Sigmoid colon (tissue), 4 donors: ENCODE measurements at regions not wholly inside any gene's neighbourhood (a gene's known extent, or its start where the extent isn't known, plus 50 kb on each side); places are given as distances from the start of the nearest gene placed in this dataset.

ENCODE experiments used
- CTCF ChIP-seq, 4 experiments: fragments of 450-650 bp in 3 of 4; fragments of 200-600 bp in 1 of 4; IDR thresholded peaks; one replicate each; pipeline ENCODE4 v1.5.1; 2016 to 2019; ENCODE audit warnings: antibody characterized with exemption in 4 of 4, mild to moderate bottlenecking in 3 of 4, moderate library complexity in 2 of 4
- EP300 ChIP-seq, 4 donors: sonication (generic); formaldehyde crosslinking; IDR thresholded peaks; one replicate each; pipeline ENCODE4 v1.6.1; 2017; ENCODE audit warnings: antibody characterized with exemption in 4 of 4
- POLR2A ChIP-seq, 2 donors: fragments of 450-650 bp; IDR thresholded peaks; one replicate each; pipeline ENCODE4 v1.6.1; 2016; ENCODE audit warnings: antibody characterized with exemption in 2 of 2, mild to moderate bottlenecking in 2 of 2, moderate library complexity in 2 of 2
- POLR2AphosphoS5 ChIP-seq, 4 donors: sonication (generic); formaldehyde crosslinking; IDR thresholded peaks; one replicate each; pipeline ENCODE4 v1.6.1; 2017; ENCODE audit warnings: antibody characterized with exemption in 4 of 4

GRCh38 chr7:101753316-101753715 is 64.1 kb upstream of the CUX1 start:
- TF ChIP-seq CTCF (IDR thresholded peaks at IDR 0.05), result no peak
- no peak for TF ChIP-seq POLR2A (IDR thresholded peaks at IDR 0.05)
- TF ChIP-seq POLR2AphosphoS5 (IDR thresholded peaks at IDR 0.05), result no peak
- no peak for TF ChIP-seq EP300 (IDR thresholded peaks at IDR 0.05)
